Suprapubic skin (tissue), 4 donors: ENCODE measurements at regions not wholly inside any gene's neighbourhood (a gene's known extent, or its start where the extent isn't known, plus 50 kb on each side); places are given as distances from the start of the nearest gene placed in this dataset.

Source experiments
- CTCF ChIP-seq, 2 donors: fragments of 200-600 bp in 1 of 2; fragments of 450-650 bp in 1 of 2; sonication (generic) in 1 of 2; IDR thresholded peaks; one replicate each; pipeline ENCODE4 v1.5.1; 2016 to 2019; ENCODE audit warnings: antibody characterized with exemption in 2 of 2, mild to moderate bottlenecking in 1 of 2, moderate library complexity in 1 of 2
- EP300 ChIP-seq: sonication (generic); formaldehyde crosslinking; IDR thresholded peaks from one replicate; pipeline ENCODE4 v1.6.1; 2017; ENCODE audit warnings: antibody characterized with exemption
- POLR2A ChIP-seq, 2 donors: fragments of 450-650 bp; IDR thresholded peaks; one replicate each; pipeline ENCODE4 v1.6.1; 2017; ENCODE audit warnings: antibody characterized with exemption in 2 of 2, mild to moderate bottlenecking in 2 of 2, moderate library complexity in 2 of 2
- POLR2AphosphoS5 ChIP-seq, 3 donors: sonication (generic); formaldehyde crosslinking; IDR thresholded peaks; one replicate each; pipeline ENCODE4 v1.6.1; 2017; ENCODE audit warnings: antibody characterized with exemption in 3 of 3

DNA sequence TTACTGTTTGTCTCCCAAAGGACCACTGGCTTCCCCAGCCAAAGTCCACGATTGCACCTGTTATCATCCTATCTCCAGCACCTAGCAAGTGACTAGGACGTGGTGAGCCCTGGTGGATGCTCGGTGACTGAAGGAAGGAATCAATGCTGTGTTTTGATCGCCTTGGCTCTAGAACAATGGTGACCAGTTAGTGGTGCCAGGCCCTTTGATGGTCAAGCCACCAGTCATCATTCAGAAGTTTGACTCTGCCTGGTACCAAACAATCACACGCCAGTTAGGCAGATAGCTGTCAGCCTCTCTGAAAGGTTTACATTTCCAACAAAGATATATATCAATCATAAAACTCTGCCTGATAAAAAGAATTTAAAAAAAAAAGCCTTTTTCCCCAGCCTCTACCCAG is 244.1 kb downstream of the SH3BP4 start:
- TF ChIP-seq CTCF (IDR thresholded peaks at IDR 0.05), result no peak
- TF ChIP-seq EP300, result no peak
- no peak for TF ChIP-seq POLR2A (IDR thresholded peaks at IDR 0.05)
- TF ChIP-seq POLR2AphosphoS5 (IDR thresholded peaks at IDR 0.05), result no peak
